H9 (cell line): ENCODE measurements at regions not wholly inside any gene's neighbourhood (a gene's known extent, or its start where the extent isn't known, plus 50 kb on each side); places are given as distances from the start of the nearest gene placed in this dataset.

ENCODE experiments used
- DNase-seq: peaks from one replicate; pipeline ENCODE4 v3.0.0-alpha.2; 2017
- H2AFZ ChIP-seq: one replicate; pipeline ENCODE4 v1.6.1; 2013; ENCODE audit warnings: mild to moderate bottlenecking, low read length, control low read depth, moderate library complexity
- H2AK5ac ChIP-seq: 2 replicates; pipeline ENCODE4 v1.6.1; 2013; ENCODE audit warnings: low read length, control low read depth, mixed read lengths; ENCODE audit not compliant: insufficient read length
- H2BK120ac ChIP-seq: one replicate; pipeline ENCODE4 v1.6.1; 2013; ENCODE audit warnings: low read depth, mild to moderate bottlenecking, low read length, control low read depth, inconsistent platforms; ENCODE audit not compliant: poor library complexity, severe bottlenecking
- H2BK12ac ChIP-seq: 2 replicates; pipeline ENCODE4 v1.6.1; 2013; ENCODE audit warnings: low read length, control low read depth, mixed read lengths, low read depth; ENCODE audit not compliant: insufficient read length
- H2BK15ac ChIP-seq: 2 replicates; pipeline ENCODE4 v1.6.1; 2013; ENCODE audit warnings: low read depth, low read length, control low read depth
- H2BK20ac ChIP-seq: one replicate; pipeline ENCODE4 v1.6.1; 2013; ENCODE audit warnings: low read depth, mild to moderate bottlenecking, low read length, control low read depth, inconsistent platforms; ENCODE audit not compliant: poor library complexity, severe bottlenecking
- H2BK5ac ChIP-seq: 2 replicates; pipeline ENCODE4 v1.6.1; 2013; ENCODE audit warnings: low read length, control low read depth, mixed read lengths; ENCODE audit not compliant: insufficient read length
- H3K14ac ChIP-seq: 2 replicates; pipeline ENCODE4 v1.6.1; 2013; ENCODE audit warnings: low read length, control low read depth; ENCODE audit not compliant: insufficient read depth
- H3K18ac ChIP-seq: 2 replicates; pipeline ENCODE4 v1.6.1; 2013; ENCODE audit warnings: low read depth, mild to moderate bottlenecking, mixed read lengths, low read length, control low read depth; ENCODE audit not compliant: insufficient read length
- H3K23ac ChIP-seq: 2 replicates; pipeline ENCODE4 v1.6.1; 2013; ENCODE audit warnings: low read length, control low read depth, mixed read lengths, low read depth; ENCODE audit not compliant: insufficient read length
- H3K23me2 ChIP-seq: 2 replicates; pipeline ENCODE4 v1.6.1; 2013; ENCODE audit warnings: low read depth, mild to moderate bottlenecking, mixed read lengths, low read length, control low read depth; ENCODE audit not compliant: insufficient read length, poor library complexity, severe bottlenecking
- H3K27ac ChIP-seq: 2 replicates; pipeline ENCODE4 v1.5.1; 2013; ENCODE audit warnings: low read length, control low read depth, mixed read lengths, low read depth; ENCODE audit not compliant: insufficient read length
- H3K27me3 ChIP-seq: 2 replicates; pipeline ENCODE4 v1.6.1; 2013; ENCODE audit warnings: low read length, control low read depth, inconsistent platforms; ENCODE audit not compliant: insufficient read depth
- H3K4ac ChIP-seq: 2 replicates; pipeline ENCODE4 v1.6.1; 2013; ENCODE audit warnings: low read depth, mild to moderate bottlenecking, control low read depth, inconsistent platforms, low read length, moderate library complexity
- H3K4me1 ChIP-seq: 2 replicates; pipeline ENCODE4 v1.6.1; 2013; ENCODE audit warnings: low read length, control low read depth, inconsistent platforms; ENCODE audit not compliant: insufficient read depth
- H3K4me2 ChIP-seq: 2 replicates; pipeline ENCODE4 v1.6.1; 2013; ENCODE audit warnings: low read length, control low read depth, mixed read lengths; ENCODE audit not compliant: insufficient read length, insufficient read depth
- H3K56ac ChIP-seq: 2 replicates; pipeline ENCODE4 v1.6.1; 2013; ENCODE audit warnings: low read depth, mild to moderate bottlenecking, mixed read lengths, low read length, control low read depth; ENCODE audit not compliant: insufficient read length
- H3K79me1 ChIP-seq: 2 replicates; pipeline ENCODE4 v1.6.1; 2013; ENCODE audit warnings: low read depth, mild to moderate bottlenecking, moderate library complexity, low read length, control low read depth, inconsistent platforms; ENCODE audit not compliant: insufficient read depth, poor library complexity, severe bottlenecking
- H3K79me2 ChIP-seq: 2 replicates; pipeline ENCODE4 v1.6.1; 2013; ENCODE audit warnings: low read length, control low read depth, inconsistent platforms; ENCODE audit not compliant: insufficient read depth
- H3K9ac ChIP-seq: 2 replicates; pipeline ENCODE4 v1.6.1; 2013; ENCODE audit warnings: low read length, control low read depth, mixed read lengths; ENCODE audit not compliant: insufficient read length; ENCODE audit errors: extremely low read depth
- H3K9me3 ChIP-seq: one replicate; pipeline ENCODE4 v1.6.1; 2013; ENCODE audit warnings: low read depth, low read length, inconsistent platforms; ENCODE audit not compliant: control insufficient read depth
- H3T11ph ChIP-seq: one replicate; pipeline ENCODE4 v1.6.1; 2013; ENCODE audit warnings: mild to moderate bottlenecking, low read length, control low read depth, inconsistent platforms
- H4K20me1 ChIP-seq: one replicate; pipeline ENCODE4 v1.6.1; 2013; ENCODE audit not compliant: control insufficient read depth, insufficient read length, insufficient read depth
- H4K5ac ChIP-seq: 2 replicates; pipeline ENCODE4 v1.6.1; 2013; ENCODE audit warnings: low read depth, mild to moderate bottlenecking, mixed read lengths, low read length, control low read depth; ENCODE audit not compliant: insufficient read length
- H4K8ac ChIP-seq: replicated peaks from 2 replicates; pipeline ENCODE4 v1.6.1; 2013; ENCODE audit warnings: low read length, control low read depth, mixed read lengths, low read depth; ENCODE audit not compliant: insufficient read length
- H4K91ac ChIP-seq: 2 replicates; pipeline ENCODE4 v1.6.1; 2013; ENCODE audit warnings: low read depth, mild to moderate bottlenecking, moderate library complexity, mixed read lengths, low read length, control low read depth; ENCODE audit not compliant: insufficient read length
- H3K27ac Mint-ChIP-seq, 3 experiments: 2 replicates in 2 of 3; 3 replicates in 1 of 3; pipeline ENCODE4 v1.8.0; 2020 to 2021; ENCODE audit warnings: mixed read lengths in 3 of 3, mild to moderate bottlenecking in 1 of 3, moderate library complexity in 1 of 3
- H3K27me3 Mint-ChIP-seq: 2 replicates; pipeline ENCODE4 v1.8.0; 2021; ENCODE audit warnings: low read depth, mild to moderate bottlenecking, moderate library complexity, mixed read lengths
- H3K36me3 Mint-ChIP-seq, 3 experiments: 2 replicates in 2 of 3; 3 replicates in 1 of 3; pipeline ENCODE4 v1.8.0; 2020 to 2021; ENCODE audit warnings: low read depth in 3 of 3, mixed read lengths in 3 of 3; ENCODE audit not compliant: insufficient read depth in 1 of 3
- H3K4me1 Mint-ChIP-seq, 2 experiments: 2 replicates each; pipeline ENCODE4 v1.8.0; 2020; ENCODE audit warnings: mixed read lengths in 2 of 2
- H3K4me3 Mint-ChIP-seq, 2 experiments: 2 replicates in 1 of 2; 3 replicates in 1 of 2; pipeline ENCODE4 v1.8.0; 2020 to 2021; ENCODE audit warnings: mild to moderate bottlenecking in 2 of 2, mixed read lengths in 2 of 2, moderate library complexity in 1 of 2
- H3K9me3 Mint-ChIP-seq, 2 experiments: 2 replicates in 1 of 2; 3 replicates in 1 of 2; pipeline ENCODE4 v1.8.0; 2020; ENCODE audit warnings: mild to moderate bottlenecking in 2 of 2, mixed read lengths in 2 of 2, moderate library complexity in 1 of 2
- CTCF ChIP-seq: fragments of 200-600 bp; sonication (generic); conservative IDR thresholded peaks from 3 replicates; pipeline ENCODE4 v1.8.0; 2021; ENCODE audit warnings: antibody characterized with exemption, mild to moderate bottlenecking
- WGBS: extraction: QIAGEN DNeasy Blood & Tissue Kit; methylation state at CpG from one replicate; pipeline ENCODE4 v1.1.7; 2013; ENCODE audit warnings: missing lambda C conversion rate, low lambda C conversion rate, mixed read lengths; ENCODE audit not compliant: insufficient read length; ENCODE audit errors: extremely low coverage; 5-methylcytosine and 5-hydroxymethylcytosine counted together

DNA sequence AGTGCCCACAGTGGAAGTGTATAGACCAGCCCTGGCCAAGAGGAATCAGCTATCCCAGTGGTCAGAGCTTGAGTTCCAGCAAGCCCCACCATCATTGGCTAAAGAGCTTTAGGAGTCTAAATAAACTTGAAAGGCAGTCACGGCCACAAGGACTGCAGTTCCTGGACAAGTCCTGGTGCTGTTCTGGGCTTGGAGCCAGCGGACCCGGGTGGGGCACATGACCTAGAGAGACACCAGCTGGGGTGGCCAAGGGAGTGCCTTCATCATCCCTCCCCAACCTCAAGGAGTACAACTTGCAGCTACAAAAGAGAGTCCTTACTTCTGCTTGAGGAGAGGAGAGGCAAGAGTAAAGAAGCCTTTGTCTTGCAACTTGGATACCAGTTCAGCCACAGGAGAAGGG, 439.8 kb upstream of the TMEFF2 start:
- H2BK20ac ChIP-seq = no peak overlapping the region
- H2BK15ac ChIP-seq = no peak overlapping the region
- H3K4ac ChIP-seq = no peak overlapping the region
- DNase-seq = no peak
- H3K27me3 Mint-ChIP-seq = no peaks in the 10 kb centered on the region
- H3K27ac ChIP-seq = no peak overlapping the region
- no peak overlapping the region for H2BK12ac ChIP-seq
- no peak overlapping the region for H3K27ac Mint-ChIP-seq
- no CpG with 5 or more reads among the region's 3 CpGs for WGBS
- H3K4me2 ChIP-seq = no peak overlapping the region
- H3K4me1 ChIP-seq = no peaks in the 10 kb centered on the region
- no peak overlapping the region for H4K91ac ChIP-seq
- no peak overlapping the region for H3K56ac ChIP-seq
- H3T11ph ChIP-seq = no peak overlapping the region
- H3K4me3 Mint-ChIP-seq = no peak overlapping the region
- no peak for TF ChIP-seq CTCF
- H3K23me2 ChIP-seq = no peaks in the 10 kb centered on the region
- no peak overlapping the region for H3K23ac ChIP-seq
- H2AFZ ChIP-seq = no peak overlapping the region
- no peaks in the 10 kb centered on the region for H3K79me1 ChIP-seq
- H4K8ac ChIP-seq = no peak overlapping the region
- H2AK5ac ChIP-seq = no peak overlapping the region
- H3K4me1 Mint-ChIP-seq = no peaks in the 10 kb centered on the region
- no peak overlapping the region for H3K14ac ChIP-seq
- no peaks in the 10 kb centered on the region for H3K27me3 ChIP-seq
- no peak overlapping the region for H2BK5ac ChIP-seq
- H3K18ac ChIP-seq = no peak overlapping the region
- no peaks in the 10 kb centered on the region for H4K20me1 ChIP-seq
- H3K9ac ChIP-seq = no peak overlapping the region
- H3K79me2 ChIP-seq = no peaks in the 10 kb centered on the region
- no peaks in the 10 kb centered on the region for H3K36me3 Mint-ChIP-seq
- no peak overlapping the region for H2BK120ac ChIP-seq
- H3K9me3 Mint-ChIP-seq = no peaks in the 10 kb centered on the region
- no peak overlapping the region for H4K5ac ChIP-seq
- no peaks in the 10 kb centered on the region for H3K9me3 ChIP-seq
